ENCODE measurements at regions not wholly inside any gene's neighbourhood (a gene's known extent, or its start where the extent isn't known, plus 50 kb on each side); places are given as distances from the start of the nearest gene placed in this dataset.

GRCh38 chr10:36385693-36386092 lies 739.7 kb upstream of the ANKRD30A start:
- CTCF ChIA-PET = no interaction called here
- H3K4me2 ChIP-seq (ENCODE audit: insufficient read depth, low read length) = no peak overlapping the region
- intact Hi-C loops (cut with micrococcal nuclease) (no loop called here), dilution Hi-C loops (cut with MboI; ENCODE audit: extremely low pct_ligation_motif_present, low sequenced_read_pairs) (no loop called here)
- no peaks in the 10 kb centered on the region for H3K79me2 ChIP-seq (ENCODE audit: control insufficient read depth, insufficient read depth, low read length)
- H3K4me1 ChIP-seq (ENCODE audit: control insufficient read depth, extremely low read depth, insufficient read depth, low read length) = no peaks in the 10 kb centered on the region
- POLR2A ChIA-PET = no interaction called here
- no peak for TF ChIP-seq MYC (IDR thresholded peaks at IDR 0.05; ENCODE audit: low read depth, low read length)
- TF ChIP-seq POLR2A (IDR thresholded peaks at IDR 0.05; ENCODE audit: low read depth, low read length) = no peak
- no peak for TF ChIP-seq FOS (IDR thresholded peaks at IDR 0.05; ENCODE audit: borderline replicate concordance, insufficient read depth, low read length)
- no peak for TF ChIP-seq JUN (IDR thresholded peaks at IDR 0.05; ENCODE audit: borderline replicate concordance, insufficient read depth, insufficient read length, low read depth)
- TF ChIP-seq EZH2 (IDR thresholded peaks at IDR 0.05; ENCODE audit: borderline replicate concordance, low read depth, low read length, severe bottlenecking) = no peak
- no peak for TF ChIP-seq GATA2 (IDR thresholded peaks at IDR 0.05; ENCODE audit: insufficient read depth, insufficient read length, low read depth, low read length)
- no peak for TF ChIP-seq POLR2AphosphoS5 (IDR thresholded peaks at IDR 0.05; ENCODE audit: insufficient read depth, low read depth, low read length)
- no peak for TF ChIP-seq CTCF (IDR thresholded peaks at IDR 0.05; ENCODE audit: extremely low read depth in 1 of 2, insufficient read depth in 1 of 2, low read depth in 1 of 2, low read length in 2 of 2)
- TF ChIP-seq, protein P1, sequence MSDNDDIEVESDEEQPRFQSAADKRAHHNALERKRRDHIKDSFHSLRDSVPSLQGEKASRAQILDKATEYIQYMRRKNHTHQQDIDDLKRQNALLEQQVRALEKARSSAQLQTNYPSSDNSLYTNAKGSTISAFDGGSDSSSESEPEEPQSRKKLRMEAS (IDR thresholded peaks at IDR 0.05; ENCODE audit: insufficient read depth, insufficient read length) = no peak
- H3K9ac ChIP-seq (replicated peaks; ENCODE audit: extremely low read depth, insufficient read depth, low read length) = no peak overlapping the region
- no peak overlapping the region for H3K27ac ChIP-seq (ENCODE audit: insufficient read depth, low read depth, low read length)
- no peaks in the 10 kb centered on the region for H3K36me3 ChIP-seq (ENCODE audit: control insufficient read depth in 2 of 2, extremely low read depth in 1 of 2, insufficient read depth in 2 of 2, low read length in 2 of 2)
- H2AFZ ChIP-seq (ENCODE audit: low read depth, low read length) = no peak overlapping the region
- FAIRE-seq (no peak), DNase-seq (ENCODE audit: low read depth, low spot score) (no peak)
- H3K9me3 ChIP-seq (replicated peaks; ENCODE audit: control insufficient read depth, insufficient read depth, low read length) = no peaks in the 10 kb centered on the region
- no peaks in the 10 kb centered on the region for H3K9me1 ChIP-seq (replicated peaks; ENCODE audit: control insufficient read depth, extremely low read depth, insufficient read depth, low read length)
- BruUV-seq (replicated peaks) = no TSS peak
- no peaks in the 10 kb centered on the region for H3K27me3 ChIP-seq (ENCODE audit: control insufficient read depth in 2 of 2, insufficient read depth in 2 of 2, low read length in 2 of 2)
- H3K4me3 ChIP-seq (replicated peaks in 1 of 3; ENCODE audit: insufficient read depth in 1 of 3, low read depth in 1 of 3, low read length in 3 of 3) = no peak overlapping the region
- no peaks in the 10 kb centered on the region for H4K20me1 ChIP-seq (replicated peaks; ENCODE audit: control insufficient read depth, extremely low read depth, insufficient read depth, low read length)

Data from endothelial cell of umbilical vein (primary cell).